ENCODE measurements at regions not wholly inside any gene's neighbourhood (a gene's known extent, or its start where the extent isn't known, plus 50 kb on each side); places are given as distances from the start of the nearest gene placed in this dataset.

GRCh38 chr12:65536351-65536750, 257.9 kb downstream of the MSRB3 start:
- 4% methylated on average over 3 of the region's 3 CpGs for WGBS (ENCODE audit: insufficient coverage, low coverage, missing lambda C conversion rate)
- H2AFZ ChIP-seq (ENCODE audit: low read depth, low read length) = no peak overlapping the region
- no peak overlapping the region for H3K4me2 ChIP-seq (ENCODE audit: insufficient read depth, low read length)
- peaks cover 2% of the 10 kb centered on the region for H3K9me3 ChIP-seq (replicated peaks; ENCODE audit: control insufficient read depth, insufficient read depth, low read depth, low read length)
- H3K4me3 ChIP-seq = no peak overlapping the region
- DNase-seq (ENCODE audit: extremely low read depth in 1 of 4, low spot score in 3 of 4) (no peak), ATAC-seq (no peak), FAIRE-seq (no peak)
- no peaks in the 10 kb centered on the region for H3K9me1 ChIP-seq (ENCODE audit: control insufficient read depth, insufficient read depth, low read length)
- H3K9ac ChIP-seq (ENCODE audit: insufficient read depth in 1 of 2, low read depth in 2 of 2, low read length in 2 of 2) = no peak overlapping the region
- CTCF ChIA-PET (ENCODE audit: low intra/inter-chr PET ratio) = no interaction called here
- H3K27ac ChIP-seq (ENCODE audit: extremely low read depth, low read depth, low read length) = no peak overlapping the region
- no peaks in the 10 kb centered on the region; a peak in 1 of 5 replicates for H3K4me1 ChIP-seq (replicated peaks in 1 of 2; ENCODE audit: control insufficient read depth in 2 of 2, insufficient read depth in 2 of 2, low read length in 2 of 2)
- H4K20me1 ChIP-seq (replicated peaks; ENCODE audit: control insufficient read depth, insufficient read depth, low read length) = no peaks in the 10 kb centered on the region
- POLR2A ChIA-PET = no interaction called here
- BruUV-seq (replicated peaks) = no TSS peak
- H3K27me3 ChIP-seq (ENCODE audit: control insufficient read depth in 2 of 2, insufficient read depth in 2 of 2, low read length in 2 of 2) = no peaks in the 10 kb centered on the region
- intact Hi-C loops (cut with micrococcal nuclease) = no loop called here
- TF ChIP-seq ZBTB49 (CRISPR knock-in tag; IDR thresholded peaks at IDR 0.05; ENCODE audit: borderline replicate concordance) = no peak
- no peak for TF ChIP-seq KAT7 (CRISPR knock-in tag; IDR thresholded peaks at IDR 0.05; ENCODE audit: borderline replicate concordance)
- TF ChIP-seq ARID2 (IDR thresholded peaks at IDR 0.05) = no peak
- no peak for TF ChIP-seq ZC3H11A (IDR thresholded peaks at IDR 0.05; ENCODE audit: low read depth, low read length)
- TF ChIP-seq PHTF2 (CRISPR knock-in tag; IDR thresholded peaks at IDR 0.05) = no peak
- TF ChIP-seq ZNF274 (IDR thresholded peaks at IDR 0.05; ENCODE audit: borderline replicate concordance, low read depth, low read length) = no peak
- no peak for TF ChIP-seq RBM39 (optimal IDR thresholded peaks at IDR 0.05; ENCODE audit: low read depth, low read length)
- TF ChIP-seq ILF3 (IDR thresholded peaks at IDR 0.05; ENCODE audit: borderline replicate concordance) = no peak
- no peak for TF ChIP-seq ZNF311 (CRISPR knock-in tag; IDR thresholded peaks at IDR 0.05)
- TF ChIP-seq CEBPG (CRISPR knock-in tag; IDR thresholded peaks at IDR 0.05) = no peak
- no peak for TF ChIP-seq CEBPG (tag; conservative IDR thresholded peaks at IDR 0.05 in 1 of 2, IDR thresholded peaks at IDR 0.05 in 1 of 2)
- H3K79me2 ChIP-seq (ENCODE audit: control insufficient read depth, insufficient read depth, low read length) = no peaks in the 10 kb centered on the region
- in situ Hi-C loops (cut with MboI) = no loop called here
- H3K36me3 ChIP-seq (ENCODE audit: control insufficient read depth, insufficient read depth, low read length) = no peaks in the 10 kb centered on the region
